ENCODE measurements at regions not wholly inside any gene's neighbourhood (a gene's known extent, or its start where the extent isn't known, plus 50 kb on each side); places are given as distances from the start of the nearest gene placed in this dataset.

- TF ChIP-seq POLR2A (IDR thresholded peaks at IDR 0.05; ENCODE audit: low read depth, low read length) (no peak), TAF1 (IDR thresholded peaks at IDR 0.05; ENCODE audit: borderline replicate concordance, low read depth, low read length) (no peak), POLR2AphosphoS5 (IDR thresholded peaks at IDR 0.05; ENCODE audit: low read depth, low read length) (no peak)
Observed at GRCh38 chr9:135356796-135357195, 122.8 kb upstream of the PPP1R26 start.

All from GM12892 (cell line).